ENCODE measurements at regions not wholly inside any gene's neighbourhood (a gene's known extent, or its start where the extent isn't known, plus 50 kb on each side); places are given as distances from the start of the nearest gene placed in this dataset.

GRCh38 chr12:90682398-90682797, 272.6 kb downstream of the CCER1 start:
- Histone ChIP-seq H3K36me3 (no peaks in the 10 kb centered on the region), H3K4me1 (no peaks in the 10 kb centered on the region), H3K4me3 (no peak overlapping the region), H3K27ac (no peak overlapping the region), H3K9me3 (peaks cover 0 to 5% (median 0%) of the 10 kb centered on the region in 8 donors), H3K27me3 (replicated peaks in 1 of 7) (no peaks in the 10 kb centered on the region)
- TF ChIP-seq CTCF (IDR thresholded peaks at IDR 0.05 in 8 of 11, conservative IDR thresholded peaks at IDR 0.05 in 3 of 11), result no peak
- TF ChIP-seq POLR2AphosphoS5 (IDR thresholded peaks at IDR 0.05), result no peak
- no peak for TF ChIP-seq POLR2A (IDR thresholded peaks at IDR 0.05)
- intact Hi-C loops (cut with DNase I; ENCODE audit: low total_unique reads), result no loop called here
- DNase-seq, result no peak
- WGBS, 5 donors, result 76 to 94% (median 88%) methylated on average over 1 of the region's 1 CpG

GRCh38 chr12:90679674-90680073, 275.3 kb downstream of the CCER1 start:
- 88 to 96% (median 91%) methylated on average over 1 of the region's 1 CpG for WGBS, 5 donors
- no peaks in the 10 kb centered on the region for H3K36me3 ChIP-seq
- no peak overlapping the region for H3K27ac ChIP-seq
- no peaks in the 10 kb centered on the region for H3K4me1 ChIP-seq
- TF ChIP-seq POLR2AphosphoS5 (IDR thresholded peaks at IDR 0.05) (no peak), CTCF (IDR thresholded peaks at IDR 0.05 in 8 of 11, conservative IDR thresholded peaks at IDR 0.05 in 3 of 11) (no peak)
- H3K27me3 ChIP-seq (replicated peaks in 1 of 7), result no peaks in the 10 kb centered on the region
- no peak overlapping the region for H3K4me3 ChIP-seq
- intact Hi-C loops (cut with DNase I; ENCODE audit: low total_unique reads), result no loop called here
- no peak for DNase-seq
- H3K9me3 ChIP-seq, result no peaks in the 10 kb centered on the region

- intact Hi-C loops (cut with DNase I; ENCODE audit: low total_unique reads), result no loop called here
- Histone ChIP-seq H3K9me3 (no peaks in the 10 kb centered on the region), H3K36me3 (no peaks in the 10 kb centered on the region), H3K27me3 (replicated peaks in 1 of 7) (no peaks in the 10 kb centered on the region), H3K4me3 (no peak overlapping the region), H3K4me1 (no peaks in the 10 kb centered on the region), H3K27ac (no peak overlapping the region)
- TF ChIP-seq POLR2AphosphoS5 (IDR thresholded peaks at IDR 0.05) (no peak), CTCF (IDR thresholded peaks at IDR 0.05 in 8 of 11, conservative IDR thresholded peaks at IDR 0.05 in 3 of 11) (no peak), POLR2A (IDR thresholded peaks at IDR 0.05) (no peak)
- WGBS, 5 donors, result 64 to 78% (median 69%) methylated on average over 3 of the region's 3 CpGs
- DNase-seq, result no peak
These were observed 277.4 kb downstream of the CCER1 start for GRCh38 chr12:90677552-90677951.

GRCh38 chr12:90677055-90677454, 277.9 kb downstream of the CCER1 start:
- Histone ChIP-seq H3K9me3 (no peaks in the 10 kb centered on the region), H3K27me3 (replicated peaks in 1 of 7) (no peaks in the 10 kb centered on the region), H3K27ac (no peak overlapping the region), H3K4me1 (no peaks in the 10 kb centered on the region), H3K4me3 (no peak overlapping the region), H3K36me3 (no peaks in the 10 kb centered on the region)
- no peak for TF ChIP-seq POLR2AphosphoS5 (IDR thresholded peaks at IDR 0.05)
- no peak for TF ChIP-seq POLR2A (IDR thresholded peaks at IDR 0.05)
- no peak for TF ChIP-seq CTCF (IDR thresholded peaks at IDR 0.05 in 8 of 11, conservative IDR thresholded peaks at IDR 0.05 in 3 of 11)
- DNase-seq, result no peak
- intact Hi-C loops (cut with DNase I; ENCODE audit: low total_unique reads), result no loop called here
- WGBS, 5 donors, result 80 to 94% (median 88%) methylated on average over 1 of the region's 1 CpG

Data from spleen (tissue), 11 donors.